GM21619 (cell line): ENCODE measurements at regions not wholly inside any gene's neighbourhood (a gene's known extent, or its start where the extent isn't known, plus 50 kb on each side); places are given as distances from the start of the nearest gene placed in this dataset.
"Not testable (repeated sequence)": the region's sequence is repeated elsewhere in the genome, so short reads cannot be mapped to it uniquely, and the experiment has no call there.

Source experiments
- ATAC-seq: cut with Tn5 transposase; IDR thresholded peaks from one replicate; pipeline ENCODE4 v1.9.1; 2021; ENCODE audit not compliant: unreplicated experiment

DNA sequence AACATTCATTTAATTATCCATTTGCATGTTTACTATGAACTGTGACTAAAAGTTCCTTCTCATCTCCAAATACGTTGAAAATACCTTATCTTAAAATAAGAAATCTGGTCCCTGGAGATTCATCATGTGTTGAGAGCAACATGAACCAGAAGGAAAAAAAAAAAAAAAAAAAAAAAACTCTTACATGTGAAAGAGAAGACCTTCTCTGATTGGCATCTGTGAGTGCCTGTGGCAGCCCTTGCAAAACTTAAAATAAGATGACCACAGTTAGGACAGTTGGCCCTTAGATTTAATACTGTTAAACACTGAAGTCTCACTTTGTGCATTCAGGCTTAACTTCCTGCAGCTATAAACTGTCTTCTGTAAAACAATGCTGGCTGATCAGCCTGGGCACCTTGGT, 1395.2 kb upstream of the ADGRL4 start:
- no peak for ATAC-seq

DNA sequence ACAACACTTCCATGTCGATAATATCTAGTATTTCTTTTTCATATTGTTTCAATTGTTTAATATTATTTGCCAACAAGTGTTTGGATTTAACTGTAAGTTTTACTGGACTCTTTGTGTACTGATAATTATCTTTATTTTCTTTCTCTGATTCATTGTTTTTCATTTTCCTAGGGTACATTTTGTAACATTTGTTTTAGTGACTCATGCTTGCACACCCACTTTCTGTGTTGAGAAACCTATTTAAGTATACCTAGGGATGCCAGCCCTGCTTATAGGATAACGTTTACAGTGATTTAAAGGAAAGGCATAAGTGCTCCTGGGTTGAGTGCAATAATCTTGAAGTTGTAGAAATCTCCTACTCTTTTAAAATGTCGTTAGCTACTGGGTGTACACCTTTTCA, 1386.0 kb upstream of the ADGRL4 start:
- no peak for ATAC-seq

DNA sequence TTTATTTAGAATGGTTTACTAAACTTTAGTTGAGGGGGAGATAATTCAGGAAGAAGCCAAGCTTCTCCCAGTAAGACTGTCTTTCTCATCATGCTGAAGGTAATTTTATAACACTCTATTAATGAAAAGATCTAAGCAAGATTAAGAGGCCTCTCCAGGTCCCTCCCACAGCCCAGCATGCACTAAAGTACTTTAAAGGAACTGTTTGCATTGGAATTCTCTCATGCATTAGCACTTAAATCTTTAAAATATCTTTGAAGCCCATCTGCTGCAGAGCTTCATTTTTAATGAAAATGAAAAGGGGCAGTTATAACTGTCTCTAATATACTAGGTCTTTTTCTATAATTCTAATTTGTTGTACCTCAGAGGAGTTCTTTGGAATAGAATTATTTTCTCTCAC, 1379.1 kb upstream of the ADGRL4 start:
- ATAC-seq: no peak

DNA sequence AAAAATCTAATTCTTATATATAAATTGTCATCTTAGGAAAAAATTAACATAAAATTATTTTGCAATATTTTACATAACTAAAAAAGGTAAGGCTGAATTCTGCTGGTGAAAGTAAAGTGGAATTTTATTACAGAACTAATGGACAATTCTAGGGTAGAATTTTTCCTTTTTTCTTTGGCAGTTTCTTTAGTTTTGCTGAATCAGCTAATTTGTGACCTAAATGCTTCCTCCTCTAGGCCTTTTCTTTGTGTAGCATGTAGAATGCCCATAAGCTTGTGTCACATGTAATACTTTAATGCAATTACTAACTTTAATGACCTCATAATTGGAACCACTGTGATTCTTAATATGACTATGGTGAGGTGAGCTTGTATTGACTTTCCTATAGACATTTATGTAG, 1378.4 kb upstream of the ADGRL4 start:
- ATAC-seq: no peak

DNA sequence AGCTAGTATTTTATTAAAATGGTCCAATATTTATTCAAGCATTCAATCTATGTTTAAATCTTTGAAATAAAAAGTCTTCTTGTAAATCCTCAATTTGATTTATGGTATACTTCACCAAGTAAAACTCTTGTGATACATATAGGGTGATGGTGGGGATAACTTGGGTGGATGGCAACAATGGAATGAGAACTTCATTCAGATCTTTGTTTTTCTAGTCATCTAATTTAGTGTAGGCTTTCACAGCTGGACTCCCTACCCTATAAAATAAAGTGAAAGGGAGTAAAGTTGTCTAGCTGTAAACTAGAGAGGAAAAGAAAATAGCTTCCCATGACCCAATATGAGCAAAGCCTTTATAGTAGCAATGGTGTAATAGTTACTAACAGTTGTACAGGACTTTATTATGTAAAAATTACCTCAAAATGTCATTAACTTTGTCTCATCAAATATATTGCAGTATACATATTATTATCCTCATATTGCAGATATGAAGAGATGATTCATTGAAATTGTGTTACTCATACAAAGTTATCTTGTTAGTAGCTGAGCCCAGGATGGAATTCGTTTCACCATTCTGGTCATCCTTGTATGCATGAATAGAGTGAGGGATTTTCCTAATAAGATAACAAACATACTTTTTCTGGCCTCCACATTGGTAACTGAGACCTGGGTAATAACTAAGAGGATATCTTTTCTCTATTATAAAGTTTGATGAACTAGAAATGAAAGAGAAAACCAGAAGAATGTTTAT, 1377.7 kb upstream of the ADGRL4 start:
- no peak for ATAC-seq

DNA sequence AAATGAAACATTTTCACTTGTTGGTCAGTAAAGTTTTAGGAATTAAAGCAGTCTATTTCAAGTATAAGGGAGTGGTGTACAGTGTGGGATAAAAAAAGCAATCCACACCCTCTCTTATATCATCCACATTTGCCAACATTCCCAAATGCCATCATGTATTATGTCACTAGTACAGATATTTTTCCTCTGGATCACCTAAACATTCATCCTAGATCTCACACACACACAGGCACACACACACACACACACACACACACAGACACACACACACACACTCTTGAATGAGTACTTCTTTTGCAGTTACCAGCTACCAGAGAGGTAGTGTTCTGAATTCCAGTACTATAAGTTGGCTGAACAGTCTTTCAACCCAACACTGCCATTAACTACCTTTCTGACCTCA, 1369.1 kb upstream of the ADGRL4 start:
- no peak for ATAC-seq

DNA sequence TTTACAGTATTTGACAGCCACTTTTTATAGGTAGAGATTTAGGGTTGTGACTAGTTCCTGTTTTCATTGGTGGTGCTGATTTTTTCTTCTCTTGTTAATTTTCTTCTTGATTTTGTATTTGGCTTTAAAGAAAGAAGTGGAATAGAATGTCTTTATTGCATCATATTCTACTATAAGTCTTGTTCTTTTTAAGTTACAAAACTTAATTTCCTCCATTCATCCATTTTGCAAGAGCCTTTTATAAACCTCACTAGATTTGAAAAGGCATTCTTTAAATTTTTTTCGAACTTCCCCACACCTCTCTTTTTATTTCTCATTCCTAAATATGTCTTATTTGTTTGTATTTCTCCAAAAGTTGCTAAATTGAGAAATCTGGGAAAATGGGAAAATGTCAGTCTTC, 1368.6 kb upstream of the ADGRL4 start:
- ATAC-seq: no peak

DNA sequence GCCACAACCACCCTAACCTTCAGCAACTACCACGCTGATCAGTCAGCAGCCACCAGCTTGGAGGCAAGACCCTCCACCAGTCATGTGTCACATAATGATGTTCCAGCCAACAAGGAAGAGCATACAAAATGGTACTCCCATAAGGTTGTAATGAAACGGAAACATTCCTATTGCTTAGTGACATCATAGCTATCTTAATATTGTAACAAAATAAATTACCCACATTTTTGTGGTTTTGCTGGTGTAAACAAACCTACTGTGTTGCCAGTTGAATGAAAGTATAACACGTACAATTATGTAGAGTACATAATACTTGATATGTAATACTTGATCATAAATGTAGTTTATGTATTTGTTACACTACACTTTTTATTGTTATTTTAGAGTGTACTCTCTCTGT, 1363.2 kb upstream of the ADGRL4 start:
- no peak for ATAC-seq

DNA sequence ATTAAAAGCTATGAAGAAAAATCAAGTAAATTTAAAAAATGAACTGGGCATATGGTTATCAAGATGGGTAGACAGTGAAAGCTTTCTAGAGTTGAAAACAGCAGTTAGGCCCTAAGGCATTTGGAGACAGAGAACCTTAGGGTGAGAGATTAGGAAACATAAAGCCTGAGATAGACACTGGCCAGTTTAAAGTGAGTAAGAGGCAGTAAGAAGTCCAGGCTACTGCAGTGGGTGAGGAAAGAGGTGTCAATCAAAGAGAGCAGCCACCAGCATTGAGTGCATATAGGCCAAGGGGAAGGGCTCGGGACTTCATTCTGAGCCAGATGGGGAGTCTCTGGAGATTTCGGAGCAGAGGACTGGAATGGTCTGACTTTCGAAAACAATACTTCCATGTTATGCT, 1360.5 kb upstream of the ADGRL4 start:
- ATAC-seq: no peak

DNA sequence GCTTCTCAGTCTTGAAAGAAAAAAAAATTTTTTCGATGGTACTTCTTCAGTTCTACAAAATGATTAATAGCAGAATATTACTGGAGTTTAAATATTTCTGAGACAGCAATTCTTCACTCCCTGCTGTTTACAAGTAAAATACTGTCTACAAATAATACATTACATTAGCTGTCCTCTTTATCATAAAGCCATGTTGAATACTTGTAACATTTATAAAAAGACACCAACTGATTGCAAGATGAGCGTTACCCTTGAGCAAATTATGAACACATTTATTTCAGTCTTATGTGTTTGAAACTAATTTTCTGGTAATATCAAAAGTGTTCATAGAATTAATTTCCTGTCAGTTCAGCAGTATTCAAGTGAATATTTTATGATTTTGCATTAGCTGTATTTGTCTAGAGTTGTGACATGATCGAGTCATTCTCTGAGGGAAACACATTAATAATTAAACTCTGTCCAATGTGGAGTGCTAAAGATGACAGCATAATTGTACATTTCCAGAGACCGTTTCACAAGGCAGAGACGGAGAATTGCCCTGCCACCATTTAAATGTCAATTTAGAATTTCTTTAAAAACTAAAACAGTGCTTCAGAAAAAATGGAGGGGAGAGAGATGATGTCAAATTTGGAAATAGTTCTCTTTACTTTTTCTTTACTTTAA, 1359.0 kb upstream of the ADGRL4 start:
- ATAC-seq: no peak

DNA sequence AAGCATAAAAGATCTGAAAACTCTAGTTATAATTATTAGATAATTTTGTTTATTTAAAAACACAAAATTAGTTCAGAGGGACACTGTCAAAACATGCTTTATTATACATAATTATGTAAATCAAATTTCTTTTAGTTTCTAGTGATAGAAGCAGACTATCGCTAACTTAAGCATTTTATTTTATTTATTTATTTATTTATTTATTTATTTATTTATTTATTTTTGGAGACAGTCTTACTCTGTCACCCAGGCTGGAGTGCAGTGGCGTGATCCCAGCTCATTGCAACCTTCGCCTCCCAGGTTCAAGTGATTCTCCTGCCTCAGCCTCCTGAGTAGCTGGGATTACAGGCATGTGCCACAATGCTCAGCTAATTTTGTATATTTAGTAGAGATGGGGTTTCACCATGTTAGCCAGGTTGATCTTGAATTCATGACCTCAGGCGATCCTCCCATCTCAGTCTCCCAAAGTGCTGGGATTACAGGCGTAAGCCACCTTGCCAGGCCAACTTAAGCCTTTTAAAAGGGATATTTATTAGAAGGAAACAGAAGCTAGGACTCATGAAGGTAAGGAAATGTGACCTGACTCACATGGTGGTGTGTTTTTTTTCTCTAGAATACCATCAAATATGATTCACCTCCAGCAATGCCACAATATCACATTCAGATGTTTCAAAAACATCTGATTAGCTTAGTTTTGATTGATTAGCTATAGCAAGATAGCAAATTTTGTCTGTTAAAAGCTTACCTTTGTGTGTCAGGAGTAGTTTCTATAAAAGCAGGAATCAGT, 1357.4 kb upstream of the ADGRL4 start:
- no peak for ATAC-seq

DNA sequence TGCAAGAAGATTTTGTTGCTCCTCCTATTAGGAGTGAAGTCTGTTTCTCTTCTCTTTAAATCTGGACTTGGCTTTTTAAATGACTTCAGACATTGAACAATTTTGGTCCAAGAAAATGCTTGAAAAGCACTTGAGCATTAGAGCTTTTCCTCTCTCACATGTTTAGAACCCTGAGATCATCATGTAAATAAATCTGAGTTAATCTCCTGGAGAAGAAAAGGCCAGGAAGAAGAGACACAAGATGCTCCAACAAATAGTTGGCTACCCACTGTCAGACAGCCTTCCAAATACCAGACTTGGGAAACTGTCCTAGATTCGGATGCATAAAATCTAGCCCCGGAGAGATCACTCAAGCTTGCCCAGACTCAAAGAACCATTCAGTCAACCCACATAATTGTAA, 1353.1 kb upstream of the ADGRL4 start:
- no peak for ATAC-seq

DNA sequence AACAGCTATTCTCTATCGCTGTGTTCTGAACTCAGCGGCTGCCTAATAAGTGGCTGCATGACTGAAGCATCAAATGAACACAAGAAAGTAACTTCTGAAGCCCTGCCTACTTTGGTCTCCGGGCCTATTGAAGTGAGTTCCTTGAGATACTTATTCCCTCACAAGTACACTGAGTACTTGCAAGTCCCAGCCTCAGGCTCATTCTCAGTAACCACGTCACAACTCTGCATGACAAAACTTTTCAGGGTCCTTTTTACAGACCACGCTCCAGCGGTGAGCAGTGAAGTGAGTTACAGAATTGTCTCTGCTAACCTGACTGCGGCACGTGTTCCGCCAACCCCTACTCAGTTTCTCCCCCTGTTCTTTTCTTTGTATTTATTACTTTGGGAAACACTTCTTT, 1342.7 kb upstream of the ADGRL4 start:
- ATAC-seq: no peak

DNA sequence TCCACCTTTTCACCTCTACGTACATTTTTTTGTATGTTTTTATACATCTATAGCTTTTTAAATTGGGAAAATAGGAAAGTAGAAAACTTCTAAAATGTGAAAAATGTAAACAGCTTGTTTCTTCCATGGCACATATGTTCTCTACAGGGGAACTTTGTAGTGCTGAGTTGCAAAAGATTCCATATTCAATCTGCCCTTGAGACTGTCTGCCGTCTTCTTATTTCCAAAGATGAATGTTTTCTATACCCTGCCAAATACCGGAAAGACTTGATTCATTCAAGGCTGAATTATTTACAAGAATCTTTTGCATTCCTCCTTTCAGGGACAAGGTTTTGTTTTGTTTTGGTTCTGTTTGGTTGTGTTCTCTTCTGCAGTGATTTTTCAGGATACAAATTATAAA, 1334.5 kb upstream of the ADGRL4 start:
- ATAC-seq: no peak

DNA sequence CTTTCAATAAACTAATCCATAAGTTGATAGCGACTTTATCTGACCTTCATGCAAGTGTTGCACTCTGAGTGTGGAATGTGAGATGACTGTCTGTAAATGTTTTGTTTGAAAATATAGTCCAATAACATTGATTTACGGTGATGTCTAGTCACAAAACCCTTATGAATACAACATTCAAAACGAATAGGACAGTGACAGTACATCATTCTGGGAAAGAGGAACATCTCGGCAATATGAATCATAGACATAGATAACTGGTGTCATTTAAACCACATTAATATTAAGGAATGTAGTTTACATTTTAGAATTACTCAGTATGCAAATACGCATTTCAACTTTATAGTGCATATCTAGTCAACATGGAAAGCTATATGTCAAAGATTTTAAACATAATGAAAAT, 1311.6 kb upstream of the ADGRL4 start:
- no peak for ATAC-seq

DNA sequence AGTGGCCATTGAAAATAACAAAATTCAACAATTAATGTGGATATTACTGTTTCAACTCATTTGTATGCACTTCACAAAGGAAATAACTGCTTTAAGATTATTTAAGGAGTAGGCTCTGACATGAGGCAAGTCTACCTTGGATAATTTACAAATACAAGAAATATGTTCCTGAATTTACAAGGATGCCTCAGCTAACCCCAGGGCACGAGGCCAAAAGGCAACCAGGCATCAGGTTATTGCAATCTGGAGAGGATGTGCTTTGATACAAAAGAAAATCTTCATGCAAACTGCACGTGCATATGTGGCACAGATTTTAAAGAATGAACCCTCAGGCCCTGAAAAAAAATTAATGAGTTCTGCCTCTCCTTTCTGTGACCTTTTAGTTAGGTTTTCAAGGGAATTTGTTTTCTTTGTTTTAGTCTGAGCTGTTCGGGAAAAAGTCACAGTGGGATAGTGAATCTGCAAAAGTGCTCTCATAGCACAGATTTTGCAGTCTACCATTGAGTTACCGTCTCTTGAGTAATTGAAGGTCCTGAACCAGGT, 1304.2 kb upstream of the ADGRL4 start:
- ATAC-seq: no peak

DNA sequence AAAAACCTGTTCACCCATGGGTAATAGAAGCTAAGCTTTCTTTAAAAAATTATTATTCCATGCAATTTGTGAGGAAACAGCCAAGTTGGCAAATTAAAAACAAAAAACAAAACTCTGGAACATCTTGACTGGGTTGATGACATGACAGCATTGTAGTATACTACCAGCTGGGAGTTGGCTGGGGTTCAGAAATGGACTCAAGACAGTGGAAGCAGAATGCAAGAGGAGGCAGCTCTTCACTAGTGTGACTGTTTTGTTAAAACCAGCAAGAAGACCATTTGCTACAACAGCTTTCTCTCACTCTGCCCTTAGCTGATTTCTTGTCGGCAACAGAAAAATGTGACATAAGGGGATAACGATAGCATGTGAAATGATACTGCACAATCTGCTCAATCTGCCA, 1298.9 kb upstream of the ADGRL4 start:
- no peak for ATAC-seq

DNA sequence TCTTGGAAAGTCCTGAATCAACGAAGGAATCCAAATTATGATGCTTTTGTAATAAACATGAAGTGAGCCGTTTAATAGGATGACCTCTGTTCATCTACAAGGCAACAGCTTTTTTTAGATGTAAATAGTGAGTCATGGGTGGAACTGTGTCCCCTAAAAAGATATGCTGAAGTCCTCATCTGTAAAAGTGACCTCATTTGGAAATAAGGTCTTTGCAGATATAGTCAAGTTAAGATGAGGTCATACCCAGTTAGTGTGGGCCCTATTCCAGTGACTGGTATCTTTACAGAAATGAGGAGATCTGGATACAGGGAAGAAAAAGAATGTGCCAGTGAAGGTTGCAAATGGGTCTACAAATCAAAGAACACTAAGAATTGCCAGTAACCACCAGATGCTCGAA, 1287.3 kb upstream of the ADGRL4 start:
- no peak for ATAC-seq

DNA sequence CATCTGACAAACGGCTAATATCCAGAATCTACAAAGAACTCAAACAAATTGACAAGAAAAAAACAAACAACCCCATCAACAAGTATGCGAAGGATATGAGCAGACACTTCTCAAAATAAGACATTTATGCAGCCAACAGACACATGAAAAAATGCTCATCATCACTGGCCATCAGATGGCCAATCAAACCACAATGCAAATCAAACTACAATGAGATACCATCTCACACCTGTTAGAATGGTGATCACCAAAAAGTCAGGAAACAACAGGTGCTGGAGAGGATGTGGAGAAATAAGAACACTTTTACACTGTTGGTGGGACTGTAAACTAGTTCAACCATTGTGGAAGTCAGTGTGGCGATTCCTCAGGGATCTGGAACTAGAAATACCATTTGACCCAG, 1282.2 kb upstream of the ADGRL4 start:
- not testable (repeated sequence) for ATAC-seq

DNA sequence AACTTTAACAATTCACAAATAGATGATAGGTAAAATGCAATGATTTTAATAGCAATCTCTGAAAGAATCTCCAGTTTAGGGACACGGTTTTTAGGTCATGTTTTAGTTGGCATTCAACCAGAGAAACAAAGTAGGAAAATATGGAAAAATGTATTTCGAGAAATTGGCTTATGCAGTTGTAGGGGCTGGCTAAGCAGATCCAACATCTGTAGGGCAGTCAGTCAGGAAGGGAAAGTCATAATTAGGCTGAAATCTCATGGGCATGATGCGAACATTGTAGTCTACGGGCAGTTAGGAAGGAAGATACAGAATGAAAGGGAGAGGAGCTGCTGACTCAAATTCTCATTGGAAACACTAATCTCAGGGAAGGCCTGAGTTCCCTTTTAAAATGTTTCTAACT, 1276.0 kb upstream of the ADGRL4 start:
- no peak for ATAC-seq

DNA sequence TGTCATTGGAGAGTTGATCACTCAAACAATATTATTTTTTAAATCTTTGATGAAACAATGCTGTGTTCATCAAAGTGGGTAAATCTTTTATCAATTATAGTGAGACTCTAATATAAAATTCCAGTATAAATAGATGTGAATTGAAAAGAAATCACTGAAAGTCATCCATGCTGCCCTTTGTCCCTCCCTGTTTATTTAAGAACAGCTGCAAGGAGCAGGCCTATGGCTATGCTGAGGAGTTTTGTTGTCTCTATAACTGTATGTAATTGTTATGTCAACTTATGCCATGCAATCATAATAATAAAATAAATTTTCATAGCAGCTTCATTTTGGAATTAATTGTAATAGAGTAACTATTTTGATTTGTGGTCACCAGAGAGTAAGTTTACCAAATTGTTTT, 1272.4 kb upstream of the ADGRL4 start:
- ATAC-seq: no peak

DNA sequence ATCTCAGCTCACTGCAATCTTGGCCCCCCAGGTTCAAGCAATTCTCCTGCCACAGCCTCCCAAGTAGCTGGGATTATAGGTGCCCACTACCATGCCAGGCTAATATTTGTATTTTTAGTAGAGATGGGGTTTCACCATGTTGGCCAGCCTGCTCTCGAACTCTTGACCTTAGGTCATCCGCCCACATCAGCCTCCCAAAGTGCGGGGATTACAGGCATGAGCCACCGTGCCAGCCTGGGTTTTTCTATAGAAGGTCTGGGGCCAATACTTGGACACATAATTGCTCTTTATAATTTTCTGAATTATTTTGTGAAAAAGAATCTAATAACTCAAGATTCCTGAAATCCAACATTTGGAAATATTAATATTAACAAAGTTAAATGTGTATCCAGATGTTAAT, 1267.7 kb upstream of the ADGRL4 start:
- ATAC-seq: no peak
